NCI-H526 (cell line): ENCODE measurements at regions not wholly inside any gene's neighbourhood (a gene's known extent, or its start where the extent isn't known, plus 50 kb on each side); places are given as distances from the start of the nearest gene placed in this dataset.
"Not testable (repeated sequence)": the region's sequence is repeated elsewhere in the genome, so short reads cannot be mapped to it uniquely, and the experiment has no call there.

ENCODE experiments used
- DNase-seq, 2 experiments: peaks; one replicate each; lab custom pipeline; 2025; lab: John Stamatoyannopoulos, UW

GRCh38 chr6:137802408-137803182 lies 64.5 kb upstream of the TNFAIP3 start:
- DNase-seq: peak; percentile 6 to 21

GRCh38 chr6:137804637-137805036 lies 62.4 kb upstream of the TNFAIP3 start:
- no peak for DNase-seq

GRCh38 chr6:137805622-137806021 lies 61.4 kb upstream of the TNFAIP3 start:
- DNase-seq: no peak

- DNase-seq: no peak
Observed at GRCh38 chr6:137806914-137807682, 60.0 kb upstream of the TNFAIP3 start.

- DNase-seq: no peak
Observed at GRCh38 chr6:137808191-137808590, 58.9 kb upstream of the TNFAIP3 start.

- DNase-seq: no peak
Observed at GRCh38 chr6:137808836-137809315, 58.2 kb upstream of the TNFAIP3 start.

- not testable (repeated sequence) for DNase-seq
Observed at GRCh38 chr6:137809895-137810553, 57.0 kb upstream of the TNFAIP3 start.

- DNase-seq: no peak
Observed at GRCh38 chr6:137810554-137811120, 56.4 kb upstream of the TNFAIP3 start.

- DNase-seq: peak in 1 of 2 experiments; percentile 3
Observed at GRCh38 chr6:137811121-137811915, 55.7 kb upstream of the TNFAIP3 start.

GRCh38 chr6:137811916-137812553 lies 55.0 kb upstream of the TNFAIP3 start:
- no peak for DNase-seq

- DNase-seq: no peak
Observed at GRCh38 chr6:137813308-137813970, 53.6 kb upstream of the TNFAIP3 start.

GRCh38 chr6:137814030-137814429 lies 53.0 kb upstream of the TNFAIP3 start:
- DNase-seq: not testable (repeated sequence)

- DNase-seq: no peak
Observed at GRCh38 chr6:137815692-137816091, 51.4 kb upstream of the TNFAIP3 start.

- DNase-seq: no peak
Observed at GRCh38 chr6:137816133-137816579, 50.9 kb upstream of the TNFAIP3 start.

- no peak for DNase-seq
Observed at GRCh38 chr6:137816688-137817618, 50.1 kb upstream of the TNFAIP3 start.
